ENCODE measurements at regions not wholly inside any gene's neighbourhood (a gene's known extent, or its start where the extent isn't known, plus 50 kb on each side); places are given as distances from the start of the nearest gene placed in this dataset.

GRCh38 chr3:168581771-168582225 lies 486.1 kb upstream of the GOLIM4 start:
- H3K4me2 ChIP-seq (ENCODE audit: low read length) = no peak overlapping the region
- no peak overlapping the region for H3K4me3 ChIP-seq (replicated peaks in 1 of 2; ENCODE audit: low read depth in 1 of 2, low read length in 2 of 2)
- H2AFZ ChIP-seq (ENCODE audit: low read depth, low read length, poor library complexity, severe bottlenecking) = no peak overlapping the region
- no peaks in the 10 kb centered on the region for H3K9me2 ChIP-seq (ENCODE audit: insufficient read depth)
- CTCF ChIA-PET = no interaction called here
- H3K27me3 ChIP-seq (ENCODE audit: insufficient read depth, low read length) = peaks cover 26% of the 10 kb centered on the region
- intact Hi-C loops (cut with micrococcal nuclease) = no loop called here
- ATAC-seq = no peak
- H4K20me1 ChIP-seq (ENCODE audit: insufficient read depth) = 0 out of 2 replicates have a peak, but pooled peaks cover 3% of the 10 kb centered on the region
- RAD21 ChIA-PET (ENCODE audit: low non-redundant PET in 1 of 2, low total read pairs in 2 of 2, uncharacterized antibody in 2 of 2, unreplicated experiment in 2 of 2) = no interaction called here
- no peak overlapping the region for H3K27ac ChIP-seq (ENCODE audit: low read depth, low read length)
- no peak for DNase-seq (ENCODE audit: low read depth, low spot score)
- no peaks in the 10 kb centered on the region for H3K4me1 ChIP-seq (ENCODE audit: control insufficient read depth in 1 of 2, insufficient read depth in 2 of 2, low read length in 2 of 2)
- POLR2A ChIA-PET = no interaction called here
- no TSS peak for BruUV-seq (replicated peaks)
- no peaks in the 10 kb centered on the region for H3K36me3 ChIP-seq (ENCODE audit: control insufficient read depth in 1 of 2, insufficient read depth in 2 of 2, low read length in 2 of 2)
- no peak overlapping the region for H3K9ac ChIP-seq (ENCODE audit: low read length)
- TF ChIP-seq RAD21 (IDR thresholded peaks at IDR 0.05; ENCODE audit: low read depth) (no peak), EZH2phosphoT487 (IDR thresholded peaks at IDR 0.05; ENCODE audit: borderline replicate concordance) (no peak), CEBPB (IDR thresholded peaks at IDR 0.05; ENCODE audit: low read depth) (no peak), EZH2 (IDR thresholded peaks at IDR 0.05) (no peak), ELF1 (IDR thresholded peaks at IDR 0.05; ENCODE audit: borderline replicate concordance, low read depth) (no peak), POLR2AphosphoS5 (IDR thresholded peaks at IDR 0.05; ENCODE audit: low read depth, low read length) (no peak), ZNF274 (IDR thresholded peaks at IDR 0.05; ENCODE audit: low read depth, low read length) (no peak), SP1 (IDR thresholded peaks at IDR 0.05; ENCODE audit: low read depth) (no peak), TCF7L2 (IDR thresholded peaks at IDR 0.05; ENCODE audit: borderline replicate concordance, extremely low read depth, insufficient read depth, insufficient read length) (no peak), ZFX (IDR thresholded peaks at IDR 0.05) (no peak), SRF (IDR thresholded peaks at IDR 0.05; ENCODE audit: low read depth) (no peak), CTCF (IDR thresholded peaks at IDR 0.05 in 2 of 3, conservative IDR thresholded peaks at IDR 0.05 in 1 of 3; ENCODE audit: borderline replicate concordance in 1 of 3, insufficient read depth in 1 of 3, low read depth in 2 of 3, low read length in 2 of 3) (no peak), POLR2A (IDR thresholded peaks at IDR 0.05; ENCODE audit: borderline replicate concordance, extremely low read depth, insufficient read depth, insufficient read length) (no peak), ZBTB33 (IDR thresholded peaks at IDR 0.05; ENCODE audit: extremely low read depth, insufficient replicate concordance, low read length) (no peak), YY1 (IDR thresholded peaks at IDR 0.05; ENCODE audit: extremely low read depth, insufficient replicate concordance, low read depth, low read length) (no peak), EGR1 (IDR thresholded peaks at IDR 0.05; ENCODE audit: low read depth) (no peak), CBX3 (IDR thresholded peaks at IDR 0.05; ENCODE audit: low read depth) (no peak), REST (IDR thresholded peaks at IDR 0.05; ENCODE audit: low read depth) (no peak), JUND (IDR thresholded peaks at IDR 0.05) (no peak)
- TF ChIP-seq, protein P1, sequence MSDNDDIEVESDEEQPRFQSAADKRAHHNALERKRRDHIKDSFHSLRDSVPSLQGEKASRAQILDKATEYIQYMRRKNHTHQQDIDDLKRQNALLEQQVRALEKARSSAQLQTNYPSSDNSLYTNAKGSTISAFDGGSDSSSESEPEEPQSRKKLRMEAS (IDR thresholded peaks at IDR 0.05) = no peak
- H3K79me2 ChIP-seq (ENCODE audit: insufficient read depth, low read length) = no peaks in the 10 kb centered on the region
- no peaks in the 10 kb centered on the region for H3K9me3 ChIP-seq (ENCODE audit: control insufficient read depth in 1 of 2, insufficient read depth in 1 of 2, low read depth in 1 of 2, low read length in 2 of 2)
